ENCODE measurements at regions not wholly inside any gene's neighbourhood (a gene's known extent, or its start where the extent isn't known, plus 50 kb on each side); places are given as distances from the start of the nearest gene placed in this dataset.

DNA sequence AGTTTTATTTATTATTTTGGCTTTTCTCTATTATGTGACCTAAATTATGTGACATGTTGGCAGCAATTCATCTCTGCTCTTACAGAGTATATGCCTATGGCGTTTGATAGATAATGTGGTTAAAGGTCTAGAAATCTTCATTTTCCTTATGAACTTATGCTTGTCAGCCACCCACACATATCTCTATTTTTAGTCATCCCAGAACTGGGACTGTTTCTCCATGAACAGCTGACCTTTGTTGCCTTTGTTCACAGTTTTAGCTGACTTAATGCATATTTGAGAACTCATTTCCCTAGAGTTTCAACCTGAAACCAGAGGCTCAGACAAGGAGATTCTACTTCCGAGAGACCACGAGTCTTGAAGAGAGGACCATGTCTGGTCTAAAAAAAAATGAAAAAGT lies 176.5 kb downstream of the RAP2B start:
- TF ChIP-seq, protein P1, sequence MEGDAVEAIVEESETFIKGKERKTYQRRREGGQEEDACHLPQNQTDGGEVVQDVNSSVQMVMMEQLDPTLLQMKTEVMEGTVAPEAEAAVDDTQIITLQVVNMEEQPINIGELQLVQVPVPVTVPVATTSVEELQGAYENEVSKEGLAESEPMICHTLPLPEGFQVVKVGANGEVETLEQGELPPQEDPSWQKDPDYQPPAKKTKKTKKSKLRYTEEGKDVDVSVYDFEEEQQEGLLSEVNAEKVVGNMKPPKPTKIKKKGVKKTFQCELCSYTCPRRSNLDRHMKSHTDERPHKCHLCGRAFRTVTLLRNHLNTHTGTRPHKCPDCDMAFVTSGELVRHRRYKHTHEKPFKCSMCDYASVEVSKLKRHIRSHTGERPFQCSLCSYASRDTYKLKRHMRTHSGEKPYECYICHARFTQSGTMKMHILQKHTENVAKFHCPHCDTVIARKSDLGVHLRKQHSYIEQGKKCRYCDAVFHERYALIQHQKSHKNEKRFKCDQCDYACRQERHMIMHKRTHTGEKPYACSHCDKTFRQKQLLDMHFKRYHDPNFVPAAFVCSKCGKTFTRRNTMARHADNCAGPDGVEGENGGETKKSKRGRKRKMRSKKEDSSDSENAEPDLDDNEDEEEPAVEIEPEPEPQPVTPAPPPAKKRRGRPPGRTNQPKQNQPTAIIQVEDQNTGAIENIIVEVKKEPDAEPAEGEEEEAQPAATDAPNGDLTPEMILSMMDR (IDR thresholded peaks at IDR 0.05), result no peak
- TF ChIP-seq POLR2A (IDR thresholded peaks at IDR 0.05), result no peak
- TF ChIP-seq POLR2AphosphoS5 (IDR thresholded peaks at IDR 0.05), result no peak

Measured in breast epithelium (tissue), 3 donors.